Type B pancreatic cell (in vitro differentiated cells): ENCODE measurements at regions not wholly inside any gene's neighbourhood (a gene's known extent, or its start where the extent isn't known, plus 50 kb on each side); places are given as distances from the start of the nearest gene placed in this dataset.

Source experiments
- DNase-seq: peaks from one replicate; pipeline ENCODE4 v3.0.0; 2021; ENCODE audit warnings: mixed read lengths; ENCODE audit not compliant: unreplicated experiment; ENCODE audit errors: extremely low spot score
- H3K27ac Mint-ChIP-seq: 2 replicates; pipeline ENCODE4 v1.8.0; 2021; ENCODE audit warnings: mild to moderate bottlenecking, mixed read lengths
- H3K27me3 Mint-ChIP-seq: 2 replicates; pipeline ENCODE4 v1.8.0; 2021; ENCODE audit warnings: mixed read lengths
- H3K36me3 Mint-ChIP-seq: 2 replicates; pipeline ENCODE4 v1.8.0; 2021; ENCODE audit warnings: mixed read lengths
- H3K4me1 Mint-ChIP-seq: one replicate; pipeline ENCODE4 v1.8.0; 2021; ENCODE audit warnings: mixed read lengths; ENCODE audit not compliant: unreplicated experiment
- H3K4me3 Mint-ChIP-seq: 2 replicates; pipeline ENCODE4 v1.8.0; 2021; ENCODE audit warnings: mild to moderate bottlenecking, mixed read lengths
- H3K9me3 Mint-ChIP-seq: 2 replicates; pipeline ENCODE4 v1.8.0; 2021; ENCODE audit warnings: mixed read lengths
- CTCF ChIP-seq: fragments of 200-600 bp; sonication (generic); conservative IDR thresholded peaks from 2 replicates; pipeline ENCODE4 v1.5.0; 2021; ENCODE audit warnings: antibody characterized with exemption, mild to moderate bottlenecking

- no peak for DNase-seq
- H3K4me1 Mint-ChIP-seq, result no peaks in the 10 kb centered on the region
These were observed 458.6 kb upstream of the GOT2 start for GRCh38 chr16:59192551-59193199.

GRCh38 chr16:59190731-59191130 lies 456.6 kb upstream of the GOT2 start:
- Mint-ChIP-seq H3K36me3 (no peaks in the 10 kb centered on the region), H3K27ac (no peak overlapping the region), H3K9me3 (no peaks in the 10 kb centered on the region), H3K27me3 (no peaks in the 10 kb centered on the region), H3K4me3 (no peak overlapping the region), H3K4me1 (no peaks in the 10 kb centered on the region)
- no peak for DNase-seq
- no peak for TF ChIP-seq CTCF

More at GRCh38 chr16:59192551-59193199, 458.6 kb upstream of the GOT2 start:
- Mint-ChIP-seq H3K27me3 (no peaks in the 10 kb centered on the region), H3K9me3 (no peaks in the 10 kb centered on the region), H3K27ac (no peak overlapping the region), H3K36me3 (no peaks in the 10 kb centered on the region), H3K4me3 (no peak overlapping the region)
- peak; percentile 73 for TF ChIP-seq CTCF

GRCh38 chr16:59188029-59188428 lies 453.9 kb upstream of the GOT2 start:
- Mint-ChIP-seq H3K4me3 (no peak overlapping the region), H3K36me3 (no peaks in the 10 kb centered on the region), H3K27me3 (no peaks in the 10 kb centered on the region), H3K27ac (no peak overlapping the region), H3K4me1 (no peaks in the 10 kb centered on the region), H3K9me3 (no peaks in the 10 kb centered on the region)
- TF ChIP-seq CTCF, result no peak
- DNase-seq, result no peak

GRCh38 chr16:59181821-59182420 lies 447.8 kb upstream of the GOT2 start:
- H3K27me3 Mint-ChIP-seq, result no peaks in the 10 kb centered on the region
- no peak for DNase-seq
- TF ChIP-seq CTCF, result no peak
- H3K27ac Mint-ChIP-seq, result no peak overlapping the region
- no peaks in the 10 kb centered on the region for H3K4me1 Mint-ChIP-seq
- H3K36me3 Mint-ChIP-seq, result no peaks in the 10 kb centered on the region
- H3K9me3 Mint-ChIP-seq, result no peaks in the 10 kb centered on the region
- H3K4me3 Mint-ChIP-seq, result no peak overlapping the region

- TF ChIP-seq CTCF, result no peak
- no peaks in the 10 kb centered on the region for H3K9me3 Mint-ChIP-seq
- H3K4me1 Mint-ChIP-seq, result no peaks in the 10 kb centered on the region
- H3K4me3 Mint-ChIP-seq, result no peak overlapping the region
- no peak for DNase-seq
- H3K36me3 Mint-ChIP-seq, result no peaks in the 10 kb centered on the region
- H3K27me3 Mint-ChIP-seq, result no peaks in the 10 kb centered on the region
- no peak overlapping the region for H3K27ac Mint-ChIP-seq
These were observed 446.0 kb upstream of the GOT2 start for GRCh38 chr16:59180083-59180476.
